Epidermal melanocyte (primary cell): ENCODE measurements at regions not wholly inside any gene's neighbourhood (a gene's known extent, or its start where the extent isn't known, plus 50 kb on each side); places are given as distances from the start of the nearest gene placed in this dataset.

ENCODE experiments used
- DNase-seq: peaks from one replicate; pipeline ENCODE4 v3.0.0; 2011; ENCODE audit warnings: low spot score; ENCODE audit not compliant: insufficient read length

GRCh38 chr10:92790440-92790839, 57.9 kb upstream of the EXOC6 start:
- DNase-seq = no peak

- DNase-seq = no peak
Observed at GRCh38 chr10:92792661-92793060, 55.7 kb upstream of the EXOC6 start.
